Neuronal stem cell (in vitro differentiated cells): ENCODE measurements at regions not wholly inside any gene's neighbourhood (a gene's known extent, or its start where the extent isn't known, plus 50 kb on each side); places are given as distances from the start of the nearest gene placed in this dataset.
A peak's percentile ranks its signal among the peaks of the same experiment; 100 is the strongest.

ENCODE experiments used
- DNase-seq: peaks from one replicate; pipeline ENCODE4 v3.0.0-alpha.2; 2013; ENCODE audit warnings: low spot score
- H2AFZ ChIP-seq: one replicate; pipeline ENCODE4 v1.6.1; 2013; ENCODE audit warnings: mild to moderate bottlenecking, low read length, inconsistent platforms
- H2AK5ac ChIP-seq: 2 replicates; pipeline ENCODE4 v1.6.1; 2013; ENCODE audit warnings: low read depth, mild to moderate bottlenecking, inconsistent platforms, low read length, moderate library complexity, mixed read lengths
- H2BK120ac ChIP-seq: 2 replicates; pipeline ENCODE4 v1.6.1; 2013; ENCODE audit warnings: low read depth, mild to moderate bottlenecking, inconsistent platforms, low read length, moderate library complexity, mixed read lengths
- H2BK12ac ChIP-seq: one replicate; pipeline ENCODE4 v1.6.1; 2013; ENCODE audit warnings: low read length, inconsistent platforms
- H2BK15ac ChIP-seq: 2 replicates; pipeline ENCODE4 v1.6.1; 2013; ENCODE audit warnings: mild to moderate bottlenecking, low read length, inconsistent platforms, mixed read lengths
- H2BK5ac ChIP-seq: one replicate; pipeline ENCODE4 v1.6.1; 2013; ENCODE audit warnings: inconsistent platforms, mild to moderate bottlenecking, low read length, moderate library complexity
- H3K14ac ChIP-seq: one replicate; pipeline ENCODE4 v1.6.1; 2013; ENCODE audit warnings: low read length, inconsistent platforms
- H3K18ac ChIP-seq: 2 replicates; pipeline ENCODE4 v1.6.1; 2013; ENCODE audit warnings: low read length, inconsistent platforms
- H3K23ac ChIP-seq: 2 replicates; pipeline ENCODE4 v1.6.1; 2013; ENCODE audit warnings: low read depth, mild to moderate bottlenecking, mixed read lengths, low read length, inconsistent platforms; ENCODE audit not compliant: poor library complexity
- H3K27ac ChIP-seq: replicated peaks from 3 replicates; pipeline ENCODE4 v1.5.1; 2013; ENCODE audit warnings: low read length, inconsistent platforms
- H3K27me3 ChIP-seq, 3 experiments: 2 replicates each; pipeline ENCODE4 v1.6.1; 2013; ENCODE audit warnings: low read length in 3 of 3, mild to moderate bottlenecking in 2 of 3, inconsistent platforms in 1 of 3, low read depth in 1 of 3, mixed read lengths in 1 of 3, moderate library complexity in 1 of 3; ENCODE audit not compliant: control insufficient read depth in 3 of 3, insufficient read depth in 3 of 3
- H3K36me3 ChIP-seq, 2 donors: replicated peaks in 1 of 2; 2 replicates each; pipeline ENCODE4 v1.6.1; 2013; ENCODE audit warnings: low read length in 2 of 2; ENCODE audit not compliant: control insufficient read depth in 2 of 2, insufficient read depth in 2 of 2
- H3K4ac ChIP-seq: 2 replicates; pipeline ENCODE4 v1.6.1; 2013; ENCODE audit warnings: inconsistent platforms, mild to moderate bottlenecking, low read length, moderate library complexity
- H3K4me1 ChIP-seq, 2 donors: 1 replicate in 1 of 2; 2 replicates in 1 of 2; pipeline ENCODE4 v1.6.1; 2013; ENCODE audit warnings: low read length in 2 of 2, low read depth in 1 of 2; ENCODE audit not compliant: control insufficient read depth in 2 of 2, insufficient read depth in 1 of 2
- H3K4me2 ChIP-seq: one replicate; pipeline ENCODE4 v1.6.1; 2013; ENCODE audit warnings: mild to moderate bottlenecking, low read length, inconsistent platforms; ENCODE audit not compliant: insufficient read depth, poor library complexity, severe bottlenecking
- H3K4me3 ChIP-seq, 2 donors: 2 replicates each; pipeline ENCODE4 v1.5.1; 2013; ENCODE audit warnings: low read length in 2 of 2, mild to moderate bottlenecking in 2 of 2, inconsistent platforms in 1 of 2, moderate library complexity in 1 of 2
- H3K79me1 ChIP-seq: one replicate; pipeline ENCODE4 v1.6.1; 2013; ENCODE audit warnings: low read depth, mild to moderate bottlenecking, inconsistent platforms, low read length, moderate library complexity
- H3K9ac ChIP-seq: one replicate; pipeline ENCODE4 v1.6.1; 2013; ENCODE audit warnings: mild to moderate bottlenecking, low read depth, low read length, inconsistent platforms; ENCODE audit not compliant: poor library complexity
- H3K9me3 ChIP-seq, 2 donors: replicated peaks in 1 of 2; 2 replicates each; pipeline versions ENCODE3 to v1.6.1; 2013; ENCODE audit warnings: low read length in 2 of 2, mild to moderate bottlenecking in 2 of 2, inconsistent platforms in 1 of 2, low read depth in 1 of 2, mixed read lengths in 1 of 2, moderate library complexity in 1 of 2; ENCODE audit not compliant: control insufficient read depth in 2 of 2, insufficient read depth in 1 of 2
- H4K8ac ChIP-seq: one replicate; pipeline ENCODE4 v1.6.1; 2013; ENCODE audit warnings: low read depth, mild to moderate bottlenecking, inconsistent platforms, low read length, moderate library complexity
- H4K91ac ChIP-seq: one replicate; pipeline ENCODE4 v1.6.1; 2013; ENCODE audit warnings: low read length, low read depth, mild to moderate bottlenecking, inconsistent platforms; ENCODE audit not compliant: poor library complexity
- WGBS, 2 donors: extraction: QIAGEN DNeasy Blood & Tissue Kit; methylation state at CpG; one replicate each; pipeline ENCODE4 v1.1.7; 2013; ENCODE audit warnings: missing lambda C conversion rate in 2 of 2, mixed read lengths in 1 of 2; ENCODE audit not compliant: insufficient read length in 2 of 2, insufficient replicate concordance in 1 of 2; ENCODE audit errors: extremely low coverage in 2 of 2; 5-methylcytosine and 5-hydroxymethylcytosine counted together

- Histone ChIP-seq H3K27me3 (no peaks in the 10 kb centered on the region), H2BK5ac (no peak overlapping the region), H3K4ac (no peak overlapping the region), H3K36me3 (no peaks in the 10 kb centered on the region), H3K27ac (no peak overlapping the region), H3K23ac (no peak overlapping the region), H3K79me1 (no peaks in the 10 kb centered on the region), H4K91ac (no peak overlapping the region), H3K4me2 (no peak overlapping the region), H2BK12ac (no peak overlapping the region), H3K4me3 (no peak overlapping the region), H3K18ac (no peak overlapping the region), H2BK120ac (no peak overlapping the region), H3K4me1 (no peaks in the 10 kb centered on the region), H2AFZ (no peak overlapping the region), H2AK5ac (no peak overlapping the region), H3K14ac (no peak overlapping the region), H3K9me3 (no peaks in the 10 kb centered on the region), H4K8ac (no peak overlapping the region), H3K9ac (no peak overlapping the region), H2BK15ac (no peak overlapping the region)
- no CpG with 5 or more reads among the region's 1 CpG for WGBS, 2 donors
- no peak for DNase-seq
Measured at GRCh38 chr4:136320465-136320813, 1211.9 kb downstream of the PCDH18 start.

- Histone ChIP-seq H2BK12ac (no peak overlapping the region), H3K27ac (no peak overlapping the region), H3K27me3 (no peaks in the 10 kb centered on the region), H4K91ac (no peak overlapping the region), H3K4me2 (no peak overlapping the region), H2AK5ac (no peak overlapping the region), H2AFZ (no peak overlapping the region), H3K79me1 (no peaks in the 10 kb centered on the region), H2BK15ac (no peak overlapping the region), H3K14ac (no peak overlapping the region), H3K18ac (no peak overlapping the region), H3K36me3 (no peaks in the 10 kb centered on the region), H3K4me3 (no peak overlapping the region), H2BK120ac (no peak overlapping the region), H4K8ac (no peak overlapping the region), H2BK5ac (no peak overlapping the region), H3K9ac (no peak overlapping the region), H3K4ac (no peak overlapping the region), H3K4me1 (no peaks in the 10 kb centered on the region), H3K23ac (no peak overlapping the region), H3K9me3 (no peaks in the 10 kb centered on the region)
- WGBS, 2 donors, result no CpG with 5 or more reads among the region's 4 CpGs
- DNase-seq, result no peak
Measured at GRCh38 chr4:136319789-136320464, 1212.4 kb downstream of the PCDH18 start.

GRCh38 chr4:136316961-136317360, 1215.3 kb downstream of the PCDH18 start:
- no peak overlapping the region for H3K18ac ChIP-seq
- H3K4me1 ChIP-seq, result no peaks in the 10 kb centered on the region
- no peak overlapping the region for H2BK120ac ChIP-seq
- no peaks in the 10 kb centered on the region for H3K79me1 ChIP-seq
- H2BK12ac ChIP-seq, result no peak overlapping the region
- no peaks in the 10 kb centered on the region for H3K9me3 ChIP-seq
- no peak overlapping the region for H3K4ac ChIP-seq
- H3K9ac ChIP-seq, result no peak overlapping the region
- H2BK15ac ChIP-seq, result no peak overlapping the region
- DNase-seq, result no peak
- H2AK5ac ChIP-seq, result no peak overlapping the region
- H3K4me3 ChIP-seq, result no peak overlapping the region
- no CpG with 5 or more reads among the region's 3 CpGs for WGBS, 2 donors
- H4K91ac ChIP-seq, result no peak overlapping the region
- H3K14ac ChIP-seq, result no peak overlapping the region
- no peak overlapping the region for H3K4me2 ChIP-seq
- no peak overlapping the region for H2BK5ac ChIP-seq
- no peak overlapping the region for H4K8ac ChIP-seq
- H3K23ac ChIP-seq, result no peak overlapping the region
- no peaks in the 10 kb centered on the region for H3K36me3 ChIP-seq
- no peaks in the 10 kb centered on the region for H3K27me3 ChIP-seq
- peak overlapping the region; percentile 29 for H2AFZ ChIP-seq
- H3K27ac ChIP-seq, result no peak overlapping the region

GRCh38 chr4:136314686-136315085, 1217.6 kb downstream of the PCDH18 start:
- no peak overlapping the region for H3K27ac ChIP-seq
- no peaks in the 10 kb centered on the region for H3K4me1 ChIP-seq
- H3K4me3 ChIP-seq, result no peak overlapping the region
- H3K9me3 ChIP-seq, result no peaks in the 10 kb centered on the region
- H4K8ac ChIP-seq, result no peak overlapping the region
- H2AK5ac ChIP-seq, result no peak overlapping the region
- no peak overlapping the region for H3K4me2 ChIP-seq
- no peak overlapping the region for H2BK5ac ChIP-seq
- 100% methylated on average over 1 of the region's 2 CpGs; no CpG with 5 or more reads in 1 of the 2 donors for WGBS, 2 donors
- no peak for DNase-seq
- no peak overlapping the region for H3K4ac ChIP-seq
- no peak overlapping the region for H2BK15ac ChIP-seq
- no peak overlapping the region for H3K18ac ChIP-seq
- no peaks in the 10 kb centered on the region for H3K27me3 ChIP-seq
- no peak overlapping the region for H3K14ac ChIP-seq
- H2BK12ac ChIP-seq, result no peak overlapping the region
- H3K36me3 ChIP-seq, result no peaks in the 10 kb centered on the region
- H2BK120ac ChIP-seq, result no peak overlapping the region
- H4K91ac ChIP-seq, result no peak overlapping the region
- no peak overlapping the region for H3K23ac ChIP-seq
- H3K9ac ChIP-seq, result no peak overlapping the region
- H3K79me1 ChIP-seq, result no peaks in the 10 kb centered on the region
- H2AFZ ChIP-seq, result no peak overlapping the region
